HepG2 (cell line): ENCODE measurements at regions not wholly inside any gene's neighbourhood (a gene's known extent, or its start where the extent isn't known, plus 50 kb on each side); places are given as distances from the start of the nearest gene placed in this dataset.
A peak's percentile ranks its signal among the peaks of the same experiment; 100 is the strongest.

Source experiments
- ATAC-seq: fragments of 200-7000 bp; cut with Tn5 transposase; 3 replicates; pipeline ENCODE4 v1.9.1; 2020; ENCODE audit warnings: mild to moderate bottlenecking, moderate library complexity
- BruUV-seq: library from RNA; stranded (reverse); fragments of 400-500 nt; replicated peaks from 2 replicates; lab custom pipeline; 2021; lab: Mats Ljungman, UMichigan
- CTCF ChIA-PET: fragments of 300-600 bp; formaldehyde crosslinking; extraction: SDS; loops from one replicate; lab custom pipeline; 2021; ENCODE audit warnings: low total read pairs, inconsistent platforms, low intra/inter-chr PET ratio; lab: Yijun Ruan, JAX
- POLR2A ChIA-PET: fragments of 350-600 bp; sonication (Branson Sonifier 250); formaldehyde crosslinking; loops from one replicate; lab custom pipeline; 2020; ENCODE audit warnings: antibody characterized with exemption, inconsistent platforms; lab: Yijun Ruan, JAX
- DNase-seq: peaks from one replicate; pipeline ENCODE4 v3.0.0-alpha.2; 2015; ENCODE audit warnings: low spot score
- FAIRE-seq: peaks from 3 replicates; lab custom pipeline; 2011; peaks lifted over from hg19 to GRCh38; lab: Jason Lieb, UNC
- H2AFZ ChIP-seq: one replicate; pipeline ENCODE4 v1.6.1; 2011; ENCODE audit warnings: low read length, inconsistent platforms
- H3K27ac ChIP-seq: fragments of 300-600 bp; 3 replicates; pipeline ENCODE4 v1.8.0; 2011; ENCODE audit warnings: mixed run types, mild to moderate bottlenecking, mixed read lengths, low read length, inconsistent platforms; ENCODE audit not compliant: insufficient read depth; ENCODE audit errors: extremely low read length
- H3K27me3 ChIP-seq, 2 experiments: fragments of 200-600 bp in 1 of 2; 2 replicates in 1 of 2; 3 replicates in 1 of 2; pipeline versions ENCODE4 v1.6.0 to v1.8.0; 2011; ENCODE audit warnings: low read length in 2 of 2, mild to moderate bottlenecking in 2 of 2, moderate library complexity in 2 of 2, inconsistent platforms in 1 of 2; ENCODE audit not compliant: insufficient read depth in 2 of 2, control insufficient read depth in 1 of 2
- H3K36me3 ChIP-seq, 2 experiments: fragments of 200-600 bp in 1 of 2; replicated peaks in 1 of 2; 2 replicates in 1 of 2; 3 replicates in 1 of 2; pipeline versions ENCODE4 v1.5.1 to v1.8.0; 2011; ENCODE audit warnings: low read length in 2 of 2, inconsistent platforms in 1 of 2; ENCODE audit not compliant: insufficient read depth in 2 of 2, control insufficient read depth in 1 of 2
- H3K4me1 ChIP-seq: 2 replicates; pipeline ENCODE4 v1.5.1; 2012; ENCODE audit warnings: low read length, inconsistent platforms; ENCODE audit not compliant: insufficient read depth
- H3K4me2 ChIP-seq: 2 replicates; pipeline ENCODE4 v1.6.0; 2011; ENCODE audit warnings: low read depth, low read length, inconsistent platforms
- H3K4me3 ChIP-seq, 3 experiments: fragments of 200-600 bp in 1 of 3; sonication (generic), shearing (Covaris generic) in 1 of 3; replicated peaks in 1 of 3; 2 replicates each; pipeline ENCODE4 v1.5.1; 2011 to 2016; ENCODE audit warnings: low read length in 3 of 3, inconsistent platforms in 2 of 3, low read depth in 2 of 3, mild to moderate bottlenecking in 2 of 3, control low read depth in 1 of 3, mixed read lengths in 1 of 3; ENCODE audit not compliant: insufficient read depth in 1 of 3
- H3K79me2 ChIP-seq: one replicate; pipeline ENCODE4 v1.6.1; 2011; ENCODE audit warnings: low read length, inconsistent platforms; ENCODE audit not compliant: insufficient read depth
- H3K9ac ChIP-seq: 2 replicates; pipeline ENCODE4 v1.6.0; 2011; ENCODE audit warnings: mild to moderate bottlenecking, low read depth, low read length, inconsistent platforms; ENCODE audit not compliant: insufficient read depth
- H3K9me3 ChIP-seq: 2 replicates; pipeline ENCODE4 v1.5.1; 2012; ENCODE audit warnings: mild to moderate bottlenecking, low read length
- H4K20me1 ChIP-seq: 2 replicates; pipeline ENCODE4 v1.6.0; 2011; ENCODE audit warnings: inconsistent platforms, mild to moderate bottlenecking, low read length, moderate library complexity; ENCODE audit not compliant: insufficient read depth
- IKZF4 ChIP-seq: sonication (generic); formaldehyde crosslinking; IDR thresholded peaks from 2 replicates; pipeline ENCODE4 v1.5.1; 2020; ENCODE audit warnings: borderline replicate concordance, mild to moderate bottlenecking, low read depth, missing genetic modification reagents; ENCODE audit errors: not compliant biosample characterization
- NFE2 ChIP-seq: sonication (generic); formaldehyde crosslinking; IDR thresholded peaks from 2 replicates; pipeline ENCODE4 v1.4.0; 2020; ENCODE audit warnings: missing genetic modification reagents
- NFE2L2 ChIP-seq: fragments of 150-350 bp; IDR thresholded peaks from 2 replicates; pipeline ENCODE4 v1.6.1; 2014; ENCODE audit warnings: low read length
- ZKSCAN5 ChIP-seq: sonication (generic); formaldehyde crosslinking; IDR thresholded peaks from 2 replicates; pipeline ENCODE4 v1.5.1; 2020; ENCODE audit warnings: mild to moderate bottlenecking, missing genetic modification reagents
- ZKSCAN8 ChIP-seq: IDR thresholded peaks from 2 replicates; pipeline ENCODE4 v1.6.1; 2016; ENCODE audit warnings: borderline replicate concordance, missing genetic modification reagents, missing compliant biosample characterization
- ZNF335 ChIP-seq: sonication (generic); formaldehyde crosslinking; IDR thresholded peaks from 2 replicates; pipeline ENCODE4 v1.4.0; 2020; ENCODE audit warnings: missing genetic modification reagents
- WGBS: methylation state at CpG from one replicate; pipeline ENCODE4 v1.1.6; 2017; ENCODE audit warnings: low lambda C conversion rate; 5-methylcytosine and 5-hydroxymethylcytosine counted together
- in situ Hi-C: cut with HindIII; loops from 2 replicates; pipeline ENCODE4 v1.10.0; 2017; ENCODE audit warnings: low pct_unique_long_range_greater_than_20kb; ENCODE audit not compliant: extremely low pct_ligation_motif_present
- intact Hi-C: fragments of 100-400 bp; cut with micrococcal nuclease; formaldehyde crosslinking; loops from one replicate; pipeline ENCODE4 v1.10.0; 2022; ENCODE audit not compliant: unreplicated experiment
- TF ChIP-seq, protein P1 (sequence below): sonication (generic); formaldehyde crosslinking; IDR thresholded peaks from 2 replicates; pipeline ENCODE4 v1.4.0; 2020; ENCODE audit warnings: missing genetic modification reagents

DNA sequence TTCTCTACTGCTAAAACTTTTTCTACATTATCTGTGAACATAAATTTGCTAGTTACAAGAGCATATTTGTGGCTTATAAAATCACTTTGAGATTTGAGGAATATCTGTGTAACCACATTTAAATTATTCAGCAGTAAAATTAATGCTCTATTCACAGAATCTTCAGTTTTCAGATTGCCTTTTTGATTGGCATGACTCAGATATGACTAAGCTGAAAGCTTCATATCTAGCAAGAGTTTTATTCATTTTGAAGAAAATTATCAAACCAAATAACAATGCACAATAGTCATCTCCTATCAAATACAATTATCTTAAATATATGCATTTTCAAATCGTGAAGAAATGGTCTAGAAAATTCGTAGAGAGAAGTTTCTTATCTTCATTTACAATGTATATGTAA lies 1498.2 kb upstream of the B3GALT2 start (continued):
- TF ChIP-seq, protein P1, sequence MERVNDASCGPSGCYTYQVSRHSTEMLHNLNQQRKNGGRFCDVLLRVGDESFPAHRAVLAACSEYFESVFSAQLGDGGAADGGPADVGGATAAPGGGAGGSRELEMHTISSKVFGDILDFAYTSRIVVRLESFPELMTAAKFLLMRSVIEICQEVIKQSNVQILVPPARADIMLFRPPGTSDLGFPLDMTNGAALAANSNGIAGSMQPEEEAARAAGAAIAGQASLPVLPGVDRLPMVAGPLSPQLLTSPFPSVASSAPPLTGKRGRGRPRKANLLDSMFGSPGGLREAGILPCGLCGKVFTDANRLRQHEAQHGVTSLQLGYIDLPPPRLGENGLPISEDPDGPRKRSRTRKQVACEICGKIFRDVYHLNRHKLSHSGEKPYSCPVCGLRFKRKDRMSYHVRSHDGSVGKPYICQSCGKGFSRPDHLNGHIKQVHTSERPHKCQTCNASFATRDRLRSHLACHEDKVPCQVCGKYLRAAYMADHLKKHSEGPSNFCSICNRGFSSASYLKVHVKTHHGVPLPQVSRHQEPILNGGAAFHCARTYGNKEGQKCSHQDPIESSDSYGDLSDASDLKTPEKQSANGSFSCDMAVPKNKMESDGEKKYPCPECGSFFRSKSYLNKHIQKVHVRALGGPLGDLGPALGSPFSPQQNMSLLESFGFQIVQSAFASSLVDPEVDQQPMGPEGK (CRISPR knock-in tag), result no peak
- TF ChIP-seq IKZF4 (no peak), ZKSCAN5 (CRISPR knock-in tag) (no peak), ZKSCAN8 (no peak)

DNA sequence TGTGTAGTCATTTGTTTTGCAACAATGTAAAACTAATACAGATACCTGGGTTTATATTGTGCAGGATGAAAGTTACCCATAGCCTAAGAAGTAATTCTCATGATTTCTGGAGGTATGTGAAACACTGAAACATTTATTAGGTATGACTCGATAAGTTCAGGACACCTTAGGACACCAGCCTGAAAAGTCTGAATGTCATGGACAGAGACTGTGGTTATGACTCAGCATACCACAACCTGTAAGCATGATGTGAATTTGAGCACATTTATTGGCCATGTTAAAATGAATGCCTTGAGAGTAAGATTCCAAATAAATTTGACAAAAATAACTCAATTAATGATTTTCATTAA lies 1471.7 kb upstream of the B3GALT2 start:
- Histone ChIP-seq H4K20me1 (no peaks in the 10 kb centered on the region), H3K27me3 (no peaks in the 10 kb centered on the region), H3K27ac (no peak overlapping the region), H3K4me1 (no peaks in the 10 kb centered on the region), H2AFZ (peak overlapping the region; percentile 2), H3K9ac (no peak overlapping the region), H3K4me2 (peak overlapping the region; percentile 24; the same call in 1 of the 2 replicates), H3K36me3 (no peaks in the 10 kb centered on the region), H3K79me2 (no peaks in the 10 kb centered on the region), H3K9me3 (no peaks in the 10 kb centered on the region), H3K4me3 (0 out of 6 replicates have a peak overlapping the region, but pooled peaks of 1 of the 3 experiments have one; percentile 10)
- ChIA-PET POLR2A (no interaction called here), CTCF (no interaction called here)
- intact Hi-C loops, result no loop called here
- BruUV-seq, result no TSS peak
- FAIRE-seq (no peak), ATAC-seq (peak; percentile 59; the same call in 2 of the 3 replicates), DNase-seq (peak; percentile 4)
- WGBS, result 0% methylated on average over 1 of the region's 1 CpG
- in situ Hi-C loops, result no loop called here
- TF ChIP-seq ZNF335 (CRISPR knock-in tag), result no peak
- TF ChIP-seq NFE2L2, result peak; percentile 30; the same call in 1 of the 2 replicates
- peak; percentile 41; the same call in 1 of the 2 replicates for TF ChIP-seq NFE2 (CRISPR knock-in tag)
